Lower leg skin (tissue), 4 donors: ENCODE measurements at regions not wholly inside any gene's neighbourhood (a gene's known extent, or its start where the extent isn't known, plus 50 kb on each side); places are given as distances from the start of the nearest gene placed in this dataset.

Experiments used
- DNase-seq, 2 donors: peaks; one replicate each; pipeline ENCODE4 v3.0.0-alpha.2; 2019; ENCODE audit warnings: low spot score in 2 of 2
- H3K4me3 ChIP-seq: fragments of 200-600 bp; sonication (generic); 2 replicates; pipeline ENCODE4 v1.5.1; 2017; ENCODE audit warnings: mild to moderate bottlenecking, low read depth; ENCODE audit not compliant: poor library complexity, severe bottlenecking
- CTCF ChIP-seq, 3 donors: fragments of 450-650 bp; IDR thresholded peaks; one replicate each; pipeline ENCODE4 v1.5.1; 2016; ENCODE audit warnings: antibody characterized with exemption in 3 of 3, mild to moderate bottlenecking in 3 of 3, moderate library complexity in 2 of 3
- POLR2A ChIP-seq, 2 donors: fragments of 450-650 bp; IDR thresholded peaks; one replicate each; pipeline ENCODE4 v1.6.1; 2016 to 2017; ENCODE audit warnings: antibody characterized with exemption in 2 of 2, mild to moderate bottlenecking in 1 of 2, moderate library complexity in 1 of 2
- WGBS, 2 donors: methylation state at CpG; one replicate each; pipeline ENCODE4 v1.1.5; 2018; 5-methylcytosine and 5-hydroxymethylcytosine counted together
- intact Hi-C: fragments of 100-400 bp; cut with DNase I; formaldehyde crosslinking; loops from one replicate; pipeline ENCODE4 v1.15.0; 2023; ENCODE audit warnings: low total_unique reads

DNA sequence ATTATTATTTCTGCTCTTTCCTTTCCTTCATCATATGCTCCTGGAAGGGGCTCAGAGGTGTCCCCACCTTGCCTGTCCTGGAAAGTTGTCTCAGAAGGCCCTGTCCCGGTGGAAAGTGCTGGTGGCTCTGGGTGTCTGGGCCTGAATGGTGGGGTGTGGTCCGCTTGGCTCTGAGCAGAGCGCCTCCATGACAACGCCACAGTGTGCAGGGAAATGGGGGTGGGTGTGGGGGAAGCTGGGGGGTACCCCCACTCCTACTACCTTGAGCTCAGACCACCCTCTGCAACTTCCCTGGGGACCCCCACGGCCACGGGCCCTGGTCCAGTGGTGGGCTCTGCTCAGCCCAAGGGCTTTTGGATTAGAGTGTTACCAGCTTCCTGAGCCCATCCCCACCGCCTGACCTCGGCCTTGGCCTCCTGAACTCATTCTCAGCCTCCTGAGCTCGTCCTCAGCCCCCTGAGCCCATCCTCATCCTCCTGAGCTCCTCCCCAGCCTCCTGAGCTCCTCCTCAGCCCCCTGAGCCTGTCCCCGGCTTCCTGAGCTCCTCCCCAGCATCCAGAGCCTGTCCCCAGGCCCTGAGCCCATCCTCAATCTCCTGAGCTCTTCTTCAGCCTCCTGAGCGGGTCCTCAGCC is 106.4 kb upstream of the FAM20C start:
- TF ChIP-seq CTCF (IDR thresholded peaks at IDR 0.05) (no peak), POLR2A (IDR thresholded peaks at IDR 0.05) (no peak)
- intact Hi-C loops, result no loop called here
- WGBS, 2 donors, result 90 to 91% methylated on average over 11 of the region's 11 CpGs
- peak in 1 of 2 donors; percentile 69 for DNase-seq
- no peak overlapping the region for H3K4me3 ChIP-seq

DNA sequence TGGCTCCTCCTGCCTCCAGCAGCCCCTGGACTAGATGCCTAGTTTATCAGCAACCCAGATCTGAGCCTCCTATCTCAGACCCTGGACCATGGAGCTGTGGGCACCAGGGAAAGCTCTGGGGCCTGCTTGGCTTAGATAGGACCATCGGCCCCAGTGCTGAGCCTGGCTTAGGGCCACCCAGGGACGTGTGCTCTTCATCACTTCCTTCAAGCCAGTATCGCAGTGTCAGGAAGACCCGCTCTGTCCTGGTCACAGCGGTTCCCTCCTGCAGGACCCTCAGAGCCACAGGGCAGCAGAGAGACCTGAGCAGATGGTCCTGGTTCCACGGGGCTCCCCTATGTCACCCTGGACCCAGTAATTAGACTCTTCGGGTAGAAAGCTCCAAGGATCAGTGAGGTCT is 105.7 kb upstream of the FAM20C start:
- TF ChIP-seq POLR2A (IDR thresholded peaks at IDR 0.05) (no peak), CTCF (IDR thresholded peaks at IDR 0.05) (no peak)
- WGBS, 2 donors, result 89 to 91% methylated on average over 5 to 7 of the region's 7 CpGs

GRCh38 chr7:87047-87446 is 105.3 kb upstream of the FAM20C start:
- TF ChIP-seq POLR2A (IDR thresholded peaks at IDR 0.05) (no peak), CTCF (IDR thresholded peaks at IDR 0.05) (no peak)
- H3K4me3 ChIP-seq, result no peak overlapping the region
- DNase-seq, result no peak
- 77 to 85% methylated on average over 5 of the region's 5 CpGs for WGBS, 2 donors
- intact Hi-C loops, result no loop called here

More for the DNA sequence above, 105.7 kb upstream of the FAM20C start:
- DNase-seq, result no peak
- H3K4me3 ChIP-seq, result no peak overlapping the region
- intact Hi-C loops, result no loop called here

GRCh38 chr7:87671-88070 is 104.7 kb upstream of the FAM20C start:
- WGBS, 2 donors, result 92% methylated on average over 7 to 8 of the region's 8 CpGs
- DNase-seq, result no peak
- intact Hi-C loops, result no loop called here
- H3K4me3 ChIP-seq, result no peak overlapping the region
- no peak for TF ChIP-seq POLR2A (IDR thresholded peaks at IDR 0.05)
- TF ChIP-seq CTCF (IDR thresholded peaks at IDR 0.05), result no peak

GRCh38 chr7:88095-88926 is 104.1 kb upstream of the FAM20C start:
- 81 to 84% methylated on average over 27 of the region's 27 CpGs for WGBS, 2 donors
- intact Hi-C loops, result no loop called here
- DNase-seq, result no peak
- no peak overlapping the region for H3K4me3 ChIP-seq
- no peak for TF ChIP-seq POLR2A (IDR thresholded peaks at IDR 0.05)
- TF ChIP-seq CTCF (IDR thresholded peaks at IDR 0.05), result no peak
